ENCODE measurements at regions not wholly inside any gene's neighbourhood (a gene's known extent, or its start where the extent isn't known, plus 50 kb on each side); places are given as distances from the start of the nearest gene placed in this dataset.

DNA sequence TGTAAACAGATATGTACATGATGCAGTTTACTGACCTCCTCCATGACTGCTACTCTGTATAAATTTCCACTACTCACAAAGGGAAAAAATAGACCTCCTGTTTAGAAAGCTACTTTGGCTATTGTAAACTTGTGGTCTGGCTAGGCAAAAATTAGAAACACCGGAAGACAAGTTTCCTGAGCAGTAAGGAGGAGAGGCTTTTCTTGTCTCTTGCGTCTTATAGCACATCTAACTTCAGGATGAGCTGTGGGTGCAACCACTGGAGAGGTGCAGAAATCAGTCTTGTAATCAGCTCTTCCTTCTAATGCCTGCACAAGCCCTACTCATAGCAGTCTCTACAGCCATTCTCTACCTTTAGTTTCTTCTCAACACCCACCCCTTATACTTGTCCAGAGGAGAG is 296.5 kb upstream of the SLC35B3 start (continued):
- no peak for TF ChIP-seq ZBTB33 (IDR thresholded peaks at IDR 0.05; ENCODE audit: extremely low read depth, insufficient replicate concordance, low read length)

- Histone ChIP-seq H3K9me3 (ENCODE audit: control insufficient read depth in 1 of 2, insufficient read depth in 1 of 2, low read depth in 1 of 2, low read length in 2 of 2) (no peaks in the 10 kb centered on the region), H2AFZ (ENCODE audit: low read depth, low read length, poor library complexity, severe bottlenecking) (no peak overlapping the region), H3K4me3 (replicated peaks in 1 of 2; ENCODE audit: low read depth in 1 of 2, low read length in 2 of 2) (no peak overlapping the region), H3K4me1 (ENCODE audit: control insufficient read depth in 1 of 2, insufficient read depth in 2 of 2, low read length in 2 of 2) (peaks cover 0 to 5% of the 10 kb centered on the region in 2 experiments; a peak in 1 of 4 replicates), H3K9me2 (ENCODE audit: insufficient read depth) (no peaks in the 10 kb centered on the region), H3K27me3 (ENCODE audit: insufficient read depth, low read length) (no peaks in the 10 kb centered on the region), H3K9ac (ENCODE audit: low read length) (no peak overlapping the region), H4K20me1 (ENCODE audit: insufficient read depth) (no peaks in the 10 kb centered on the region), H3K27ac (ENCODE audit: low read depth, low read length) (no peak overlapping the region), H3K4me2 (ENCODE audit: low read length) (no peak overlapping the region), H3K36me3 (ENCODE audit: control insufficient read depth in 1 of 2, insufficient read depth in 2 of 2, low read length in 2 of 2) (no peaks in the 10 kb centered on the region), H3K79me2 (ENCODE audit: insufficient read depth, low read length) (no peaks in the 10 kb centered on the region)
- DNase-seq (ENCODE audit: low read depth, low spot score) (no peak), ATAC-seq (no peak)
- CTCF ChIA-PET = interaction anchor here (2.0 kb wide), 1 partner anchor 1719 kb away, joined by 5 read pairs; no protein-coding TSS in a partner anchor
- BruUV-seq (replicated peaks) = no TSS peak
- intact Hi-C loops (cut with micrococcal nuclease) = no loop called here
- RAD21 ChIA-PET (ENCODE audit: low non-redundant PET in 1 of 2, low total read pairs in 2 of 2, uncharacterized antibody in 2 of 2, unreplicated experiment in 2 of 2) = no interaction called here
- TF ChIP-seq CEBPB (IDR thresholded peaks at IDR 0.05; ENCODE audit: low read depth) (no peak), FOSL1 (IDR thresholded peaks at IDR 0.05; ENCODE audit: low read depth) (no peak), REST (IDR thresholded peaks at IDR 0.05; ENCODE audit: low read depth) (no peak), EGR1 (IDR thresholded peaks at IDR 0.05; ENCODE audit: low read depth) (no peak), MAX (IDR thresholded peaks at IDR 0.05) (no peak), SIN3A (IDR thresholded peaks at IDR 0.05; ENCODE audit: low read depth) (no peak), JUND (IDR thresholded peaks at IDR 0.05) (no peak), CBX3 (IDR thresholded peaks at IDR 0.05; ENCODE audit: low read depth) (no peak), ZBTB33 (IDR thresholded peaks at IDR 0.05; ENCODE audit: extremely low read depth, insufficient replicate concordance, low read length) (no peak), POLR2A (IDR thresholded peaks at IDR 0.05; ENCODE audit: borderline replicate concordance, extremely low read depth, insufficient read depth, insufficient read length) (no peak), YY1 (IDR thresholded peaks at IDR 0.05; ENCODE audit: extremely low read depth, insufficient replicate concordance, low read depth, low read length) (no peak), SP1 (IDR thresholded peaks at IDR 0.05; ENCODE audit: low read depth) (no peak), RAD21 (IDR thresholded peaks at IDR 0.05; ENCODE audit: low read depth) (no peak)
- TF ChIP-seq, protein P1, sequence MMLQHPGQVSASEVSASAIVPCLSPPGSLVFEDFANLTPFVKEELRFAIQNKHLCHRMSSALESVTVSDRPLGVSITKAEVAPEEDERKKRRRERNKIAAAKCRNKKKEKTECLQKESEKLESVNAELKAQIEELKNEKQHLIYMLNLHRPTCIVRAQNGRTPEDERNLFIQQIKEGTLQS (IDR thresholded peaks at IDR 0.05) = no peak
- POLR2A ChIA-PET = no interaction called here
Measured at GRCh38 chr6:8710668-8711431, 275.5 kb upstream of the SLC35B3 start.
